ENCODE measurements at regions not wholly inside any gene's neighbourhood (a gene's known extent, or its start where the extent isn't known, plus 50 kb on each side); places are given as distances from the start of the nearest gene placed in this dataset.

DNA sequence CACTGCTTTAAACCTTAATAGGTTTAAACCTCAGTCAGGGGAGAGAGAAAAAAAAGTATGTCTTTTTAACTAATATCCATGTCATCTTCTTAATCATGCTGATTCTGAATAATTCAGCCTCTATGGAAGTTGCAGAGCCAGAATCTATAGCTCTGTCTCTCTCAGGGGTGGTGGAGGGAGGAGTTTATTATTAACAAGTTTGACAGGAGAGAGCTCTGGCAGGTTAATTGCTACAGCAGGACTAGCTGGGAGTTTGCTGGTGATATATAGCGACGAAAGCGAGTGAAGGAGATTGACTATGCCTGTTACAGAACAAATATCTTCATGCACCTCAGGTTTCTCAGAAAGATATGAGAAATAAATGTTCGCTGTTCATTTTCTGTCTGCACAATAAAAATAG is 586.4 kb downstream of the TLE4 start:
- TF ChIP-seq, protein P1, sequence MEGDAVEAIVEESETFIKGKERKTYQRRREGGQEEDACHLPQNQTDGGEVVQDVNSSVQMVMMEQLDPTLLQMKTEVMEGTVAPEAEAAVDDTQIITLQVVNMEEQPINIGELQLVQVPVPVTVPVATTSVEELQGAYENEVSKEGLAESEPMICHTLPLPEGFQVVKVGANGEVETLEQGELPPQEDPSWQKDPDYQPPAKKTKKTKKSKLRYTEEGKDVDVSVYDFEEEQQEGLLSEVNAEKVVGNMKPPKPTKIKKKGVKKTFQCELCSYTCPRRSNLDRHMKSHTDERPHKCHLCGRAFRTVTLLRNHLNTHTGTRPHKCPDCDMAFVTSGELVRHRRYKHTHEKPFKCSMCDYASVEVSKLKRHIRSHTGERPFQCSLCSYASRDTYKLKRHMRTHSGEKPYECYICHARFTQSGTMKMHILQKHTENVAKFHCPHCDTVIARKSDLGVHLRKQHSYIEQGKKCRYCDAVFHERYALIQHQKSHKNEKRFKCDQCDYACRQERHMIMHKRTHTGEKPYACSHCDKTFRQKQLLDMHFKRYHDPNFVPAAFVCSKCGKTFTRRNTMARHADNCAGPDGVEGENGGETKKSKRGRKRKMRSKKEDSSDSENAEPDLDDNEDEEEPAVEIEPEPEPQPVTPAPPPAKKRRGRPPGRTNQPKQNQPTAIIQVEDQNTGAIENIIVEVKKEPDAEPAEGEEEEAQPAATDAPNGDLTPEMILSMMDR (IDR thresholded peaks at IDR 0.05), result no peak
- no peak for TF ChIP-seq POLR2A (IDR thresholded peaks at IDR 0.05)
- TF ChIP-seq EP300 (IDR thresholded peaks at IDR 0.05), result no peak

Data from sigmoid colon (tissue), 4 donors.